ENCODE measurements at regions not wholly inside any gene's neighbourhood (a gene's known extent, or its start where the extent isn't known, plus 50 kb on each side); places are given as distances from the start of the nearest gene placed in this dataset.

DNA sequence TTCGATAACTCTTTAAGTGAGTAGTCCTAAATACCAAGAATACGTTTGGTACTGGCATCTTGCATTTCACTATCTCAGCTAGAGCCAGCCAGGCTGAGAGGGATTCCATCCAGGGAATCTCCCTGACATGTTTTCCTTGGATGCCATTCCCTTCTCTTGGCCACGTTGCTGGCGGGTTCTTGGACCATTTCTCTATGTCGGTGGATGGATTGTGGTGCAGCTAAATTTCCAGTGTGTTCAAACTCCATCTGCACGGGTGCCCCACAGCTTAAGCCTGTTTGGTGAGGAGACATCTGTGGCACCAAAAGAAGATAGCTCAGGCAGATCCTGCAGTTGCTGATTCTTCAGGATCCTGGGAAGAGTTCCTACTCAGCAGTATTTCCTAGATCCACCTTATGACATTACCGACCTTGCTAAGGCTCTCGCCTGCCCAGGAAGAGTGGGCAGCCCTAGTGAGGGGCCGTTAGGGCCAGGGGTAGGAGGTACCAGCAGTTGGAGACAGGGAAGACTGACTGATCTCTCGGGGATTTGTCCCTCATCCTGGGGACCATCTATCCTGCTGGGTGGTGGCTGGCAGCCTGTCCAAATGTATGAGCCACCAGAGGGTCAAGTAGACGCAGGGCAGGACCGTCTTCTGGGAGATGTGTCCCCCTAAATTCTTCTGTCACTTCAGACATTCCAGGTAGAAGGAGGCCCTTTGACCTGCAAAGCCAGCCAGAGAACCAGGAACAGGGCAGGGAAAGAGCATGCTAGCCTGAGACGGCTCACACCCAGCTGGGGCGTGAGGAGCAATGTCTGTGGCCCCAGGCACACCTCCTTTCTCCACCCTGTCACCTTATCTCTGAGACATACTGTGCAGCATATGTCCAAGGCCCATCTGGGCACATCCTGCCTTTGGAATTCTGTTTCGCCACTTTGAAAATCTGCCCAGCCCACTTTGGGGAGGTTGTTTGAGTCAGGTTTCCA, 72.6 kb upstream of the CAPRIN2 start:
- DNase-seq (ENCODE audit: low read depth in 3 of 3) = no peak

GRCh38 chr12:30826276-30826675, 71.5 kb upstream of the CAPRIN2 start:
- DNase-seq (ENCODE audit: low read depth in 3 of 3) = no peak

- DNase-seq (ENCODE audit: low read depth in 3 of 3) = no peak
These were observed 70.6 kb upstream of the CAPRIN2 start for GRCh38 chr12:30825341-30825740.

DNA sequence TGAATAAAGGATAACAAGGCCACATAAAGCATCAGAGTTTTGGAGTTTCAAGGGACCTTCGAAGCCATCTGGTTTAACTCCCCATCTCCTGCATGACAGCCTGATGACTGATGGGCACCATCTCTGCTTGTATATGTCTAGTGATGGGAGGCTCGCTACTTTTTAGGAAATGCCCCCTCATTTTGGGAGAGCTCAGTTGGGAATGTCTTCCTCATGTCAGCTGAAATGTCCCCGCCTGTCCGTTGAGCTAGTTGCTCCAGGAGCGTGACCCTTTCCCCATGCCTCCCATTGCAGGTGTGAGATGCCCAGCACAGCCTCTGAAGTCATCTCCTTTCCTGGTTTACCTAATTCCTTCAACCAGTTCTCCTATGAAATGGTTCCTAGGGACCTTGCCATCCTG, 69.6 kb upstream of the CAPRIN2 start:
- DNase-seq (ENCODE audit: low read depth in 3 of 3) = no peak

- DNase-seq (ENCODE audit: low read depth in 3 of 3) = no peak
These were observed 69.0 kb upstream of the CAPRIN2 start for GRCh38 chr12:30823764-30824163.

GRCh38 chr12:30823156-30823699, 68.5 kb upstream of the CAPRIN2 start:
- DNase-seq (ENCODE audit: low read depth in 3 of 3) = peak in 2 of 3 experiments; percentile 13 to 33

DNA sequence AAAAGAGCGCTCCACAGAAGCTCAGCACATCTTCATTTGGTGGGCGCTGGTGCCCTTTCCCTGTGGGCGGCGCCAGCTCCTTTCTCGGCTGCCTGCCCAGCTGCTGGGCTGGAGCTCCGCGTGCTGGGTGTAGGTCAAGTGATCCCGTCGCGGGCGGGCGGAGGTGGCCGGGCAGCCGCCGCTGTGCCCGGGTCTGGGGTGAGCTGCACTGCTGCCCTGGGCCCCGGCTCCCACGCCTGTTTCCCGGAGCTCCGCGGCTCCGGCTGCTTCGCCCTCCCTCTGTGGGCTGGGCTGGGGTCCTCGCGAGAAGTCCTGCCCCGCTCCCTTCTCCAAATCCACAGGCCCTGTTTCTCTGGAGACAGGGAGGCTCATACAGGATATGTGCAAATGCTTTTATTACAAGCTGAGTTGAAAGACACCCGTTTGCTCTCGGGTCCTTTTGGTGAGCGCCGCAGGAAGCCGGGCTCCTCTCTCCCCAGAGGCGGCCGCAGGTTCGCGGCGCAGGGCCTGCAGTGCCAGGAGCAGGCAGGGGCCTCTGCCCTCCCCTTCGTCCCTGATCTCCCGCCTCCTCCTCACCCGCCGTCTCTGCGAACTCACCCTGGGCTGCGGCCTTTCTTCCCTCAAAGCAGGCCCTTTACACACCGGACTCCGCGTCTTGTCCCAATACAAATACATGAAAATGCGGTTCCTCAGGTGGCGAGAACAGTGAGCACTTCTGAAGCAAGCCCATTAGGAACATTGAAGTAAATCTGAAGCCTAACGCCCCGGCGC, 67.8 kb upstream of the CAPRIN2 start:
- DNase-seq (ENCODE audit: low read depth in 3 of 3) = peak in 1 of 3 experiments; percentile 21

- DNase-seq (ENCODE audit: low read depth in 3 of 3) = no peak
These were observed 65.7 kb upstream of the CAPRIN2 start for GRCh38 chr12:30820406-30820946.

DNA sequence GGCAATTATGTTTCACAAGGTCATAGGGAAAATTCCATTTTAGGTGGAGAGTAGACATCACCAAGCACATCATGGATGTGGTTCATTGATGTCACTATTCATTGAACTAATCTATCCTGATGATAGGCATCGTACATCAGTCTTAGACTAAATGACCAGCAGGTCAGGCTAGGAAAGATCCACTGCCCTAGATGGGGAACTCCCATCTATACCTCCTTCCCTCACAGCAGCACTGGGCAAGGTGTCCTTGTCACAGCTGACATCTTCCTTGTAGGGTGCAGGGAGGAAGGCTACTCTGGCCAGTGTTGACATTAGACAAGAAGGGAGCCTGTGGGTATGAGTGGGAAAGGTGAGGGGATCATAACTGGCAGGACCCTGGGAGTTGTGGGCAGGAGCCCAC, 63.8 kb upstream of the CAPRIN2 start:
- no peak for DNase-seq (ENCODE audit: low read depth in 3 of 3)

DNA sequence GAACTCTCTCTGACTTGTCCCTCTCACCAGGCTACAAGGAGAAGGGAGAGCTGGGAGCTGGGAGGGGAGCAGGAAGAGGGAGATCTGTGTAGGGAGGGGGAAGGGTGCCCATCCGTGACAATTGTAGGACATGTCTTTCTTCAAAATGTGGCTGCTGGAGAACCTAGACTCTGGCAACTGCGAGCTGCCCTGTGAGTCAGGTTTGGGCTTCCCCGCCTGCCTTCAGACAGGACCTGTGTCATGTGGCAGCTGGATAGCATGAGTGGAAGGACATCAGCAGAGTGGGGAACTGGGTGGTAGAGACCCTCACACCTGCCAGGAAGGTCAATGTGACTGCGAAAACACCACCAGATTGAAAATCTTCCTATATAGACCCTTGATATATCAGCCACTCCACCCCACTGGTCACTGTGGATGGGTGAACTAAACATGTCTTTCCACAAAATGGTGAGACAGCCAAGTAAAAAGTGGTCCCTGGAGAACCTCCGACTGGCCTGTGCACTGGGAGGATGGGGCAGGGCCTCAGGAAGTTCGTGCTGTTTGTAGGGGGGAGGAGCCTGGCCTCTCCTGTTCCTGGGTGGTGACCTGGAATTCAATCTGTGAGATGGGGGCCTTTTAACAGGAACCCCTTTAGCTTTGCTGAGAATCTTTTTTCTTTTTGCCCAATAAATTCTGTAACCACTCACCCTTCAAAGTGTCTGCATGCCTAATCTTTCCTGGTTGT, 62.2 kb upstream of the CAPRIN2 start:
- no peak for DNase-seq (ENCODE audit: low read depth in 3 of 3)

- DNase-seq (ENCODE audit: low read depth in 3 of 3) = no peak
These were observed 59.5 kb upstream of the CAPRIN2 start for GRCh38 chr12:30814295-30814655.

DNA sequence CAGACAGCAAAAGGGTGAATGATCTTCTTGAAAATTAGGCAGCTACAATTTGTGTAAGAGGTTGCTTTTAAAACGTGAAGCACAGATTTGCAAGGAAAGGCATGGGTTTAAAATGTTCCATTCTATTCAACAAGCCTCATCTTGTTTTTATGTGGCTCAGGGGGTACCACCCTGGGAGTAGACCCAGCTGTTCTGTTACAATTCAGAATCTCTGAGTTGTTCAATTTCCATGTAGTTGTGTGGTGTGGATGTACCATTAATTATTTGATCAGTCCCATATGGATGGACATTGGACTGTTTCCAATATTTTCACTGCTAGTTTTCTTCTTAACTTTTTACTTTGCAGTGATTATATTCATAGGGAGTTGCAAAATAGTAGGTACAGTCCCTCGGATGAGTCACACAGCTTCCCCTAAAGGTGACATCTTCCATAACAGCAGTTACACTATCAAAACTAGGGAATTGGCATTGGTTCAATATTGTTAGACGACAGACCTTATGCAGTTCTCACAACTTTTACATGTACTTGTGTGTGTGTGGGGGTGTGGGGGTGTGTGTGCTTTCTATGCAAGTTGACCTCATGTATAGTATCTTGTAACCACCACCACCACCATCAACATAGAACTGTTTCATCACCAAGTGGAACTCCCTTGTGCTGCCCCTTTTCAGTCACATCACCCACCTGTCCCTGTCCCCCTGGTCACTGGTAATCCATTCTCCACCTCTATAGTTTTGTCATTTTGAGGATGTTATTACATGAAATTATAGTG, 59.0 kb upstream of the CAPRIN2 start:
- DNase-seq (ENCODE audit: low read depth in 3 of 3) = no peak

DNA sequence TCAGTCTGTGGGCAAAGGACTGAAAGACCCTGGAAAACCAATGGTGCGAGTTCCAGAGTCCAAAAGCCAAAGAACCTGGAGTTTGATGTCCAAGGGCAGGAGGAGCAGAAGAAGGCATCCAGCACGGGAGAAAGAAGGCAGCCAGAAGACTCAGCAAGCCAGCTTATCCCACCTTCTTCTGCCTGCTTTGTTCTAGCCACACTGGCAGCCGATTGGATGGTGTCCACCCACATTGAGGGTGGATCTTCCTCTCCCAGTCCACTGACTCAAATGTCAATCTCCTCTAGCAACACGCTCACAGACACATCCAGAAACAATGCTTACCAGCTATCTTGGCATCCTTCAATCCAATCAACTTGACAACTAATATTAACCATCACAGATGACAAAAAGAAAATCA, 57.2 kb upstream of the CAPRIN2 start:
- no peak for DNase-seq (ENCODE audit: low read depth in 3 of 3)

DNA sequence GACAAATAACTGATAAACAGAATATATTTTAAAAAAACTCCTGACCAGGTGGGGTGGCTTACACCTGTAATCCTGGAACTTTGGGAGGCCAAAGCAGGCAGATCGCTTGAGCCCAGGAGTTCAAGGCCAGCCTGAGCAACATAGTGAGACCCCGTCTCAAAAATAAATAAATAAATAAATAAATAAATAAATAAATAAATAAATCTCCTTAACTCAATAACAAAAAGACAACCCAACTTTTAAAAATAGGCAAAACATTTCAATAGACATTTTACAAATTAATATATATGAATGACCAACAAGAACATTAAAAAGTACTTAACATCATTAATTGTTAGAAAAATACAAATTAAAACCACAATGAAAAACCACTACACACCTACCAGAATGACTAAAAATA, 56.2 kb upstream of the CAPRIN2 start:
- no peak for DNase-seq (ENCODE audit: low read depth in 3 of 3)

DNA sequence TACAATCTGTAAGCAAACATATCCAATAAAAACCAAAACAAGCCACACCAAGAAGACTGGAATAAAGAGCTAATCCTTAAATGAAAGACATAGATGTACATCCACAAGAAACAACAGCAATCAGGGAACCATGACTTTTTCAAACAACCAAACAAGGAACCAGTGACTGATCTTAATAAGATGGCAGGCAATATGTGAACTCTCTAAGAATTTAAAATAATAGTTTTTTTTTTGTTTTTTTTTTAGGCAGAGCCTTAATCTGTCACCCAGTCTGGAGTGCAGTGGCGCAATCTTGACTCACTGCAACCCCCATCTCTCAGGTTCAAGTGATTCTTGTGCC, 52.9 kb upstream of the CAPRIN2 start:
- no peak for DNase-seq (ENCODE audit: low read depth in 3 of 3)

DNA sequence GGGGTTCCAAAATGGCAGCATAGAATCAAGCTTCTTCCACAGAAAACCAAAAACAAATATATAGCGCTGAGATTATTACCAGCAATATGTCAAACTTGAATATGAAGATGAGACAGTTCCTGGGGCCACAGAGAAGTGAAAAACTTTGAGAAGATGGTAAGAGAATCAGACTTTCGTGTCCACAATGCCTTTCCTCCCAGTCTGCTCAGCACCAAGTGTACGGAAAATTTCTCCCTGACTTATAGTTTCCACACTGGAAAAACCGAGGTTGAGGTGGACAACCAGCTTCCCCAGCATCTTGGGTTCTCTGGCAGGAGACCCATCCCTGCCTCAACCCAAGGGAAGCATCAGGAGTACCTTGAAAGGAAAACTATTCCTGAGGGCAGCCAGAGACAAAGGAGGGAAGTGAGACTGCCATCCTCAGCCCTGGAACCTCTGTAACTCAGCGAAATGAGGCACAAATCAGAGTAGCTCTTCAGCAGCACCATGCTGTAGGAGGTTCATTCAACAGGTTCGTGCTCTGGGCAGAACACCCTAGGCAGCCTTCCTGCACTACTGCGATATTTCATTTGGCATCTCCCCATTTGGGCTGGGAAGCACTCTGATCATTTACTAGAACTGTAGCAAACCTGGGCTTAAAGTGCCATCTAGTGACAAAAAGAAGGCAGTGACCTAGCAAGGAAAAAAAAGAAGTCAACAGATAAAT, 52.4 kb upstream of the CAPRIN2 start:
- DNase-seq (ENCODE audit: low read depth in 3 of 3) = no peak

DNA sequence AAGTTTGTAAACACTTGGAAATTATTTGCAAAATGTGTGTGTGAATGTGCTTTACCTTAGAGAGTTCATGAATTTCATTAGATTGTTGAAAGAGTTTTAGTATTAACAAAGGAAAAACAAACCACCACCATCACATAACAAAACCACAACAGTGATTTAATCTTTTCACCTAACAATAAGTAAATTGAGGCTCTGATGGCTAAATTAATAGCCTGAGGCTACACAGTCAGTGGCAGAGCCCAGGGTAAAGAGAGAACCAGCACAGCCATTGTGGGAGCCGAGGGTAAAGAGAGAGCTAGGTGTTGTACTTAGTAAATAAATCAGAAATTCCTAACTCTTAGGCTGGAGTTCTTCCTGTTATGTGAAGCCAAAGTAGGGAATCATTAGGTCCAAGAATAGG, 51.2 kb upstream of the CAPRIN2 start:
- no peak for DNase-seq (ENCODE audit: low read depth in 3 of 3)
